ENCODE measurements at regions not wholly inside any gene's neighbourhood (a gene's known extent, or its start where the extent isn't known, plus 50 kb on each side); places are given as distances from the start of the nearest gene placed in this dataset.
"Not testable (repeated sequence)": the region's sequence is repeated elsewhere in the genome, so short reads cannot be mapped to it uniquely, and the experiment has no call there.

- TF ChIP-seq POLR2A (IDR thresholded peaks at IDR 0.05; ENCODE audit: low read depth, low read length); CTCF (IDR thresholded peaks at IDR 0.05; ENCODE audit: extremely low read depth in 1 of 2, insufficient read depth in 1 of 2, low read depth in 1 of 2, low read length in 2 of 2); POLR2AphosphoS5 (IDR thresholded peaks at IDR 0.05; ENCODE audit: insufficient read depth, low read depth, low read length); EZH2 (IDR thresholded peaks at IDR 0.05; ENCODE audit: borderline replicate concordance, low read depth, low read length, severe bottlenecking); MAX (IDR thresholded peaks at IDR 0.05; ENCODE audit: insufficient read depth, insufficient read length); JUN (IDR thresholded peaks at IDR 0.05; ENCODE audit: borderline replicate concordance, insufficient read depth, insufficient read length, low read depth): not testable (repeated sequence)
Measured at GRCh38 chr2:87498854-87499238, 249.0 kb upstream of the PLGLB2 start.
